Endothelial cell of umbilical vein (primary cell): ENCODE measurements at regions not wholly inside any gene's neighbourhood (a gene's known extent, or its start where the extent isn't known, plus 50 kb on each side); places are given as distances from the start of the nearest gene placed in this dataset.

Source experiments
- BruUV-seq: library from RNA; stranded (reverse); fragments of 400-500 nt; replicated peaks from 2 replicates; lab custom pipeline; 2021; lab: Mats Ljungman, UMichigan
- CTCF ChIA-PET: fragments of 300-600, 350-600 bp; sonication (Branson Sonifier 250); formaldehyde crosslinking; loops from one replicate; lab custom pipeline; 2021; ENCODE audit warnings: antibody characterized with exemption, inconsistent platforms; lab: Charles Lee
- POLR2A ChIA-PET: fragments of 300-600, 350-600 bp; sonication (Branson Sonifier 250); formaldehyde crosslinking; loops from one replicate; lab custom pipeline; 2021; ENCODE audit warnings: antibody characterized with exemption, inconsistent platforms; lab: Charles Lee
- DNase-seq: peaks from one replicate; pipeline ENCODE4 v3.0.0-alpha.2; 2011; ENCODE audit warnings: low read depth, low spot score
- FAIRE-seq: peaks from 2 replicates; lab custom pipeline; 2011; peaks lifted over from hg19 to GRCh38; lab: Jason Lieb, UNC
- H2AFZ ChIP-seq: 2 replicates; pipeline ENCODE4 v1.6.0; 2012; ENCODE audit warnings: low read depth, low read length, control low read depth, inconsistent platforms
- H3K27ac ChIP-seq: 2 replicates; pipeline ENCODE4 v1.5.1; 2011; ENCODE audit warnings: low read depth, mild to moderate bottlenecking, control low read depth, low read length, moderate library complexity; ENCODE audit not compliant: insufficient read depth
- H3K27me3 ChIP-seq, 2 experiments: 2 replicates each; pipeline versions ENCODE4 v1.6.0 to v1.6.1; 2011; ENCODE audit warnings: low read length in 2 of 2, mixed read lengths in 1 of 2; ENCODE audit not compliant: control insufficient read depth in 2 of 2, insufficient read depth in 2 of 2
- H3K36me3 ChIP-seq, 2 experiments: 2 replicates in 1 of 2; 3 replicates in 1 of 2; pipeline ENCODE4 v1.5.1; 2011; ENCODE audit warnings: low read length in 2 of 2, mild to moderate bottlenecking in 1 of 2, moderate library complexity in 1 of 2; ENCODE audit not compliant: control insufficient read depth in 2 of 2, insufficient read depth in 2 of 2; ENCODE audit errors: extremely low read depth in 1 of 2
- H3K4me1 ChIP-seq: 3 replicates; pipeline ENCODE4 v1.5.1; 2011; ENCODE audit warnings: mild to moderate bottlenecking, low read length; ENCODE audit not compliant: control insufficient read depth, insufficient read depth; ENCODE audit errors: extremely low read depth
- H3K4me2 ChIP-seq: 2 replicates; pipeline ENCODE4 v1.6.1; 2011; ENCODE audit warnings: low read length, control low read depth, mixed read lengths; ENCODE audit not compliant: insufficient read depth
- H3K4me3 ChIP-seq, 3 experiments: fragments of 200-600 bp in 1 of 3; sonication (generic), shearing (Covaris generic) in 1 of 3; replicated peaks in 1 of 3; 2 replicates each; pipeline ENCODE4 v1.5.1; 2011 to 2016; ENCODE audit warnings: control low read depth in 3 of 3, low read length in 3 of 3, mild to moderate bottlenecking in 2 of 3, inconsistent platforms in 1 of 3, low read depth in 1 of 3, moderate library complexity in 1 of 3; ENCODE audit not compliant: insufficient read depth in 1 of 3
- H3K79me2 ChIP-seq: 2 replicates; pipeline ENCODE4 v1.6.0; 2012; ENCODE audit warnings: low read length, inconsistent platforms; ENCODE audit not compliant: control insufficient read depth, insufficient read depth
- H3K9ac ChIP-seq: replicated peaks from 2 replicates; pipeline ENCODE3; 2011; ENCODE audit warnings: low read length, control low read depth; ENCODE audit not compliant: insufficient read depth; ENCODE audit errors: extremely low read depth
- H3K9me1 ChIP-seq: replicated peaks from 3 replicates; pipeline ENCODE4 v1.6.0; 2011; ENCODE audit warnings: mild to moderate bottlenecking, low read length; ENCODE audit not compliant: control insufficient read depth, insufficient read depth; ENCODE audit errors: extremely low read depth
- H3K9me3 ChIP-seq: replicated peaks from 2 replicates; pipeline ENCODE4 v1.5.1; 2012; ENCODE audit warnings: low read length, inconsistent platforms; ENCODE audit not compliant: control insufficient read depth, insufficient read depth
- H4K20me1 ChIP-seq: replicated peaks from 2 replicates; pipeline ENCODE3; 2011; ENCODE audit warnings: mild to moderate bottlenecking, low read length; ENCODE audit not compliant: control insufficient read depth, insufficient read depth; ENCODE audit errors: extremely low read depth
- CTCF ChIP-seq, 2 donors: IDR thresholded peaks; 1 replicate in 1 of 2; 2 replicates in 1 of 2; pipeline ENCODE4 v1.5.1; 2011; ENCODE audit warnings: low read length in 2 of 2, mild to moderate bottlenecking in 2 of 2, moderate library complexity in 2 of 2, control low read depth in 1 of 2, inconsistent platforms in 1 of 2, low read depth in 1 of 2; ENCODE audit not compliant: insufficient read depth in 1 of 2; ENCODE audit errors: extremely low read depth in 1 of 2
- EZH2 ChIP-seq: IDR thresholded peaks from 2 replicates; pipeline ENCODE4 v1.6.1; 2012; ENCODE audit warnings: borderline replicate concordance, low read depth, mild to moderate bottlenecking, moderate library complexity, low read length, inconsistent platforms; ENCODE audit not compliant: severe bottlenecking
- FOS ChIP-seq: IDR thresholded peaks from 2 replicates; pipeline ENCODE4 v1.6.1; 2011; ENCODE audit warnings: mild to moderate bottlenecking, low read length, moderate library complexity, borderline replicate concordance; ENCODE audit not compliant: insufficient read depth
- GATA2 ChIP-seq: IDR thresholded peaks from 2 replicates; pipeline ENCODE4 v1.7.0; 2011; ENCODE audit warnings: low read depth, mild to moderate bottlenecking, moderate library complexity, mixed read lengths, low read length; ENCODE audit not compliant: insufficient read length, insufficient read depth
- JUN ChIP-seq: IDR thresholded peaks from 2 replicates; pipeline ENCODE4 v1.6.1; 2011; ENCODE audit warnings: borderline replicate concordance, low read depth; ENCODE audit not compliant: insufficient read length, insufficient read depth
- MAX ChIP-seq: IDR thresholded peaks from 2 replicates; pipeline ENCODE4 v1.6.1; 2011; ENCODE audit not compliant: insufficient read depth, insufficient read length
- POLR2A ChIP-seq: IDR thresholded peaks from 2 replicates; pipeline ENCODE4 v1.6.1; 2012; ENCODE audit warnings: low read depth, mild to moderate bottlenecking, control low read depth, low read length
- POLR2AphosphoS5 ChIP-seq: IDR thresholded peaks from 2 replicates; pipeline ENCODE4 v1.6.1; 2012; ENCODE audit warnings: low read depth, mild to moderate bottlenecking, control low read depth, low read length, moderate library complexity; ENCODE audit not compliant: insufficient read depth
- dilution Hi-C: fragments of 300-500 bp; cut with MboI; formaldehyde crosslinking; loops from one replicate; pipeline ENCODE4 v1.15.0; 2019; ENCODE audit warnings: low sequenced_read_pairs; ENCODE audit not compliant: extremely low pct_ligation_motif_present
- intact Hi-C: fragments of 100-400 bp; cut with micrococcal nuclease; formaldehyde crosslinking; loops from one replicate; pipeline ENCODE4 v1.10.0; 2022

- Histone ChIP-seq H3K9me3 (no peaks in the 10 kb centered on the region), H3K36me3 (no peaks in the 10 kb centered on the region), H3K4me1 (no peaks in the 10 kb centered on the region), H3K9me1 (no peaks in the 10 kb centered on the region), H3K79me2 (no peaks in the 10 kb centered on the region), H3K9ac (no peak overlapping the region), H3K4me3 (no peak overlapping the region), H3K27me3 (no peaks in the 10 kb centered on the region), H4K20me1 (no peaks in the 10 kb centered on the region), H3K4me2 (no peak overlapping the region), H2AFZ (no peak overlapping the region), H3K27ac (no peak overlapping the region)
- BruUV-seq = no TSS peak
- DNase-seq (no peak), FAIRE-seq (no peak)
- dilution Hi-C loops (no loop called here), intact Hi-C loops (no loop called here)
- TF ChIP-seq CTCF (IDR thresholded peaks at IDR 0.05; ENCODE audit: extremely low read depth in 1 of 2, insufficient read depth in 1 of 2, low read depth in 1 of 2, low read length in 2 of 2) (no peak), GATA2 (no peak), POLR2AphosphoS5 (no peak), JUN (no peak), FOS (no peak), MAX (no peak), POLR2A (no peak), EZH2 (no peak)
- ChIA-PET POLR2A (no interaction called here), CTCF (no interaction called here)
Measured at GRCh38 chr4:163852246-163852645, 357.8 kb downstream of the TMA16 start.
